ENCODE measurements at regions not wholly inside any gene's neighbourhood (a gene's known extent, or its start where the extent isn't known, plus 50 kb on each side); places are given as distances from the start of the nearest gene placed in this dataset.

- no peak for TF ChIP-seq GATA2 (IDR thresholded peaks at IDR 0.05; ENCODE audit: low read depth, low read length)
- TF ChIP-seq GATA3 (IDR thresholded peaks at IDR 0.05; ENCODE audit: low read depth, low read length) = no peak
These were observed 90.0 kb upstream of the SIX3 start for GRCh38 chr2:44851518-44851917.
